OCI-LY1 (cell line): ENCODE measurements at regions not wholly inside any gene's neighbourhood (a gene's known extent, or its start where the extent isn't known, plus 50 kb on each side); places are given as distances from the start of the nearest gene placed in this dataset.

Source experiments
- H2AFZ ChIP-seq: fragments of 200-600 bp; sonication (generic), shearing (Covaris generic); 2 replicates; pipeline ENCODE4 v1.6.0; 2014; ENCODE audit warnings: antibody characterized with exemption, mild to moderate bottlenecking, low read length
- H3F3A ChIP-seq: fragments of 200-600 bp; sonication (generic), shearing (Covaris generic); 2 replicates; pipeline ENCODE4 v1.6.0; 2014; ENCODE audit warnings: mild to moderate bottlenecking, antibody characterized with exemption, low read length, moderate library complexity; ENCODE audit not compliant: insufficient read depth
- H3K27ac ChIP-seq: fragments of 200-600 bp; sonication (generic); 2 replicates; pipeline ENCODE4 v1.5.1; 2014; ENCODE audit warnings: low read length, mixed run types, mild to moderate bottlenecking, low read depth; ENCODE audit not compliant: poor library complexity, severe bottlenecking
- H3K27me3 ChIP-seq: fragments of 200-600 bp; sonication (generic); 2 replicates; pipeline ENCODE4 v1.6.0; 2014; ENCODE audit warnings: antibody characterized with exemption, mild to moderate bottlenecking, low read length, moderate library complexity; ENCODE audit not compliant: insufficient read depth
- H3K36me3 ChIP-seq: fragments of 200-600 bp; sonication (generic); 2 replicates; pipeline ENCODE4 v1.6.1; 2014; ENCODE audit warnings: mild to moderate bottlenecking, antibody characterized with exemption, low read length, moderate library complexity, mixed read lengths; ENCODE audit not compliant: insufficient read depth
- H3K4me1 ChIP-seq: fragments of 200-600 bp; sonication (generic); 2 replicates; pipeline ENCODE4 v1.5.1; 2014; ENCODE audit warnings: mild to moderate bottlenecking, low read length, moderate library complexity; ENCODE audit not compliant: insufficient read depth, severe bottlenecking
- H3K4me2 ChIP-seq: fragments of 200-600 bp; sonication (generic), shearing (Covaris generic); 2 replicates; pipeline ENCODE4 v1.6.1; 2014; ENCODE audit warnings: low read length
- H3K4me3 ChIP-seq: fragments of 200-600 bp; sonication (generic); 2 replicates; pipeline ENCODE4 v1.5.1; 2014; ENCODE audit warnings: low read length, low read depth, mild to moderate bottlenecking, mixed read lengths; ENCODE audit not compliant: poor library complexity, severe bottlenecking
- H3K79me2 ChIP-seq: fragments of 200-600 bp; shearing (Covaris generic); 2 replicates; pipeline ENCODE4 v1.6.1; 2016; ENCODE audit warnings: mixed run types, low read length, mixed read lengths; ENCODE audit not compliant: insufficient read depth
- H3K9ac ChIP-seq: fragments of 200-600 bp; sonication (generic), shearing (Covaris generic); 2 replicates; pipeline ENCODE4 v1.6.1; 2014; ENCODE audit warnings: mild to moderate bottlenecking, low read length, mixed read lengths
- H3K9me2 ChIP-seq: fragments of 200-600 bp; sonication (generic), shearing (Covaris generic); 2 replicates; pipeline ENCODE4 v1.6.1; 2014; ENCODE audit warnings: low read depth, mild to moderate bottlenecking, low read length, mixed read lengths
- H3K9me3 ChIP-seq: fragments of 200-600 bp; shearing (Covaris generic); 2 replicates; pipeline ENCODE4 v1.6.1; 2014; ENCODE audit warnings: low read length, mixed read lengths
- H4K20me1 ChIP-seq: fragments of 200-600 bp; sonication (generic), shearing (Covaris generic); 2 replicates; pipeline ENCODE4 v1.6.0; 2016; ENCODE audit warnings: mild to moderate bottlenecking, low read length; ENCODE audit not compliant: insufficient read depth
- CTCF ChIP-seq: fragments of 200-600 bp; sonication (generic), shearing (Covaris generic); IDR thresholded peaks from 2 replicates; pipeline ENCODE4 v1.5.1; 2017; ENCODE audit warnings: mild to moderate bottlenecking, antibody characterized with exemption, low read length, moderate library complexity, mixed read lengths
- EZH2 ChIP-seq: fragments of 200-600 bp; sonication (generic), shearing (Covaris generic); IDR thresholded peaks from 2 replicates; pipeline ENCODE4 v1.8.0; 2017; ENCODE audit warnings: borderline replicate concordance, mixed run types, mild to moderate bottlenecking, antibody characterized with exemption, low read length, moderate library complexity, mixed read lengths

GRCh38 chr18:43931439-43931838 lies 654.1 kb upstream of the SYT4 start:
- Histone ChIP-seq H3K27me3 (no peaks in the 10 kb centered on the region), H3K9me2 (no peaks in the 10 kb centered on the region), H4K20me1 (no peaks in the 10 kb centered on the region), H3K9ac (no peak overlapping the region), H3K4me1 (no peaks in the 10 kb centered on the region), H2AFZ (no peak overlapping the region), H3K27ac (no peak overlapping the region), H3K4me3 (no peak overlapping the region), H3F3A (no peaks in the 10 kb centered on the region), H3K9me3 (no peaks in the 10 kb centered on the region), H3K4me2 (no peak overlapping the region), H3K79me2 (no peaks in the 10 kb centered on the region), H3K36me3 (no peaks in the 10 kb centered on the region)
- no peak for TF ChIP-seq EZH2
- no peak for TF ChIP-seq CTCF

GRCh38 chr18:43932140-43932539 lies 654.9 kb upstream of the SYT4 start:
- H3K9me3 ChIP-seq, result no peaks in the 10 kb centered on the region
- H3K9me2 ChIP-seq, result no peaks in the 10 kb centered on the region
- H3K27ac ChIP-seq, result no peak overlapping the region
- no peak overlapping the region for H2AFZ ChIP-seq
- no peak for TF ChIP-seq CTCF
- no peak overlapping the region for H3K4me2 ChIP-seq
- no peak overlapping the region for H3K9ac ChIP-seq
- no peaks in the 10 kb centered on the region for H4K20me1 ChIP-seq
- H3K36me3 ChIP-seq, result no peaks in the 10 kb centered on the region
- no peaks in the 10 kb centered on the region for H3K27me3 ChIP-seq
- no peaks in the 10 kb centered on the region for H3F3A ChIP-seq
- no peaks in the 10 kb centered on the region for H3K79me2 ChIP-seq
- no peak overlapping the region for H3K4me3 ChIP-seq
- H3K4me1 ChIP-seq, result no peaks in the 10 kb centered on the region

GRCh38 chr18:43933177-43933576 lies 655.9 kb upstream of the SYT4 start:
- no peaks in the 10 kb centered on the region for H4K20me1 ChIP-seq
- H2AFZ ChIP-seq, result no peak overlapping the region
- no peak overlapping the region for H3K4me3 ChIP-seq
- H3K27me3 ChIP-seq, result no peaks in the 10 kb centered on the region
- no peaks in the 10 kb centered on the region for H3K9me2 ChIP-seq
- no peaks in the 10 kb centered on the region for H3F3A ChIP-seq
- H3K79me2 ChIP-seq, result no peaks in the 10 kb centered on the region
- H3K9ac ChIP-seq, result no peak overlapping the region
- H3K36me3 ChIP-seq, result no peaks in the 10 kb centered on the region
- H3K4me2 ChIP-seq, result no peak overlapping the region
- no peaks in the 10 kb centered on the region for H3K4me1 ChIP-seq
- H3K27ac ChIP-seq, result no peak overlapping the region
- H3K9me3 ChIP-seq, result no peaks in the 10 kb centered on the region
- TF ChIP-seq EZH2 (no peak), CTCF (no peak)

GRCh38 chr18:43934322-43934721 lies 657.0 kb upstream of the SYT4 start:
- H3K4me1 ChIP-seq, result no peaks in the 10 kb centered on the region
- H3K9me2 ChIP-seq, result no peaks in the 10 kb centered on the region
- H3K36me3 ChIP-seq, result no peaks in the 10 kb centered on the region
- no peaks in the 10 kb centered on the region for H3K9me3 ChIP-seq
- H3K4me3 ChIP-seq, result no peak overlapping the region
- H3K4me2 ChIP-seq, result no peak overlapping the region
- no peaks in the 10 kb centered on the region for H3K27me3 ChIP-seq
- no peaks in the 10 kb centered on the region for H4K20me1 ChIP-seq
- no peaks in the 10 kb centered on the region for H3K79me2 ChIP-seq
- no peak overlapping the region for H3K27ac ChIP-seq
- no peak overlapping the region for H3K9ac ChIP-seq
- TF ChIP-seq EZH2, result no peak
- TF ChIP-seq CTCF, result no peak
- H2AFZ ChIP-seq, result no peak overlapping the region
- H3F3A ChIP-seq, result no peaks in the 10 kb centered on the region
